Neural cell (in vitro differentiated cells): ENCODE measurements at regions not wholly inside any gene's neighbourhood (a gene's known extent, or its start where the extent isn't known, plus 50 kb on each side); places are given as distances from the start of the nearest gene placed in this dataset.

Experiments used
- EP300 ChIP-seq: fragments of 450-650 bp; conservative IDR thresholded peaks from 2 replicates; pipeline ENCODE4 v1.6.1; 2014; ENCODE audit warnings: antibody characterized with exemption, mild to moderate bottlenecking, moderate library complexity; ENCODE audit not compliant: poor library complexity, severe bottlenecking
- EZH2 ChIP-seq: fragments of 200-600, 300-800 bp; shearing (Covaris generic), sonication (generic); IDR thresholded peaks from 2 replicates; pipeline ENCODE4 v1.6.1; 2014; ENCODE audit warnings: antibody characterized with exemption, low read length, borderline replicate concordance, mild to moderate bottlenecking; ENCODE audit not compliant: insufficient read depth, poor library complexity, severe bottlenecking
- MXI1 ChIP-seq: fragments of 450-650 bp; conservative IDR thresholded peaks from 2 replicates; pipeline ENCODE4 v1.6.1; 2014; ENCODE audit warnings: antibody characterized with exemption, mild to moderate bottlenecking; ENCODE audit not compliant: poor library complexity, severe bottlenecking
- POLR2AphosphoS5 ChIP-seq: IDR thresholded peaks from 2 replicates; pipeline ENCODE4 v1.6.1; 2012
- SMC3 ChIP-seq: fragments of 450-650 bp; conservative IDR thresholded peaks from 2 replicates; pipeline ENCODE4 v1.6.1; 2014; ENCODE audit warnings: antibody characterized with exemption, mild to moderate bottlenecking, moderate library complexity; ENCODE audit not compliant: poor library complexity
- TAF1 ChIP-seq: IDR thresholded peaks from 2 replicates; pipeline ENCODE4 v1.6.1; 2012; ENCODE audit warnings: low read depth
- TF ChIP-seq, protein P1 (sequence below): fragments of 450-650 bp; IDR thresholded peaks from 2 replicates; pipeline ENCODE4 v1.5.1; 2014; ENCODE audit warnings: antibody characterized with exemption, mild to moderate bottlenecking, moderate library complexity; ENCODE audit not compliant: poor library complexity, severe bottlenecking
- TF ChIP-seq, protein P2 (sequence below): IDR thresholded peaks from 2 replicates; pipeline ENCODE4 v1.6.1; 2012; ENCODE audit warnings: borderline replicate concordance

DNA sequence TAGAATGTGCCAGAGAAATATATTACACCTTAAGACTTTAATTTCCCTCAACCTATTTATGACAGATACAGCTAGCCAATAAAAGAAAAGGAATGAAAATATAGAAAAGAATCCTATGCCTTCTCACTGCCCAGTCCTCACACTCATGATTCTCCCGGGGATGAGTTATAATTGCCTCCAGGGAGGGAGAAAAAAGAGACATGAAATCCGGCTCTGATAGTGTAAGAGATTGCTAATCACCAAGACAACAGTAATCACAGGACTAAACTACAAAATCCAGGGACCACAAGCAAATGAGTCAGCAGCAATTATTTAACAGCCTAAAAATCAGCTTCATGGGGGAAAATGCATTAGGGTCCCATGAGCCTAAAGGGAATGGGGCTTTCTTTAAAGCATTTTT is 95.9 kb upstream of the DUSP21 start:
- TF ChIP-seq, protein P1, sequence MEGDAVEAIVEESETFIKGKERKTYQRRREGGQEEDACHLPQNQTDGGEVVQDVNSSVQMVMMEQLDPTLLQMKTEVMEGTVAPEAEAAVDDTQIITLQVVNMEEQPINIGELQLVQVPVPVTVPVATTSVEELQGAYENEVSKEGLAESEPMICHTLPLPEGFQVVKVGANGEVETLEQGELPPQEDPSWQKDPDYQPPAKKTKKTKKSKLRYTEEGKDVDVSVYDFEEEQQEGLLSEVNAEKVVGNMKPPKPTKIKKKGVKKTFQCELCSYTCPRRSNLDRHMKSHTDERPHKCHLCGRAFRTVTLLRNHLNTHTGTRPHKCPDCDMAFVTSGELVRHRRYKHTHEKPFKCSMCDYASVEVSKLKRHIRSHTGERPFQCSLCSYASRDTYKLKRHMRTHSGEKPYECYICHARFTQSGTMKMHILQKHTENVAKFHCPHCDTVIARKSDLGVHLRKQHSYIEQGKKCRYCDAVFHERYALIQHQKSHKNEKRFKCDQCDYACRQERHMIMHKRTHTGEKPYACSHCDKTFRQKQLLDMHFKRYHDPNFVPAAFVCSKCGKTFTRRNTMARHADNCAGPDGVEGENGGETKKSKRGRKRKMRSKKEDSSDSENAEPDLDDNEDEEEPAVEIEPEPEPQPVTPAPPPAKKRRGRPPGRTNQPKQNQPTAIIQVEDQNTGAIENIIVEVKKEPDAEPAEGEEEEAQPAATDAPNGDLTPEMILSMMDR: no peak
- TF ChIP-seq EZH2 (no peak), POLR2AphosphoS5 (no peak), EP300 (no peak), TAF1 (no peak), MXI1 (no peak), SMC3 (no peak)
- TF ChIP-seq, protein P2, sequence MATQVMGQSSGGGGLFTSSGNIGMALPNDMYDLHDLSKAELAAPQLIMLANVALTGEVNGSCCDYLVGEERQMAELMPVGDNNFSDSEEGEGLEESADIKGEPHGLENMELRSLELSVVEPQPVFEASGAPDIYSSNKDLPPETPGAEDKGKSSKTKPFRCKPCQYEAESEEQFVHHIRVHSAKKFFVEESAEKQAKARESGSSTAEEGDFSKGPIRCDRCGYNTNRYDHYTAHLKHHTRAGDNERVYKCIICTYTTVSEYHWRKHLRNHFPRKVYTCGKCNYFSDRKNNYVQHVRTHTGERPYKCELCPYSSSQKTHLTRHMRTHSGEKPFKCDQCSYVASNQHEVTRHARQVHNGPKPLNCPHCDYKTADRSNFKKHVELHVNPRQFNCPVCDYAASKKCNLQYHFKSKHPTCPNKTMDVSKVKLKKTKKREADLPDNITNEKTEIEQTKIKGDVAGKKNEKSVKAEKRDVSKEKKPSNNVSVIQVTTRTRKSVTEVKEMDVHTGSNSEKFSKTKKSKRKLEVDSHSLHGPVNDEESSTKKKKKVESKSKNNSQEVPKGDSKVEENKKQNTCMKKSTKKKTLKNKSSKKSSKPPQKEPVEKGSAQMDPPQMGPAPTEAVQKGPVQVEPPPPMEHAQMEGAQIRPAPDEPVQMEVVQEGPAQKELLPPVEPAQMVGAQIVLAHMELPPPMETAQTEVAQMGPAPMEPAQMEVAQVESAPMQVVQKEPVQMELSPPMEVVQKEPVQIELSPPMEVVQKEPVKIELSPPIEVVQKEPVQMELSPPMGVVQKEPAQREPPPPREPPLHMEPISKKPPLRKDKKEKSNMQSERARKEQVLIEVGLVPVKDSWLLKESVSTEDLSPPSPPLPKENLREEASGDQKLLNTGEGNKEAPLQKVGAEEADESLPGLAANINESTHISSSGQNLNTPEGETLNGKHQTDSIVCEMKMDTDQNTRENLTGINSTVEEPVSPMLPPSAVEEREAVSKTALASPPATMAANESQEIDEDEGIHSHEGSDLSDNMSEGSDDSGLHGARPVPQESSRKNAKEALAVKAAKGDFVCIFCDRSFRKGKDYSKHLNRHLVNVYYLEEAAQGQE: no peak
